GM06990 (cell line): ENCODE measurements at regions not wholly inside any gene's neighbourhood (a gene's known extent, or its start where the extent isn't known, plus 50 kb on each side); places are given as distances from the start of the nearest gene placed in this dataset.

ENCODE experiments used
- DNase-seq: peaks from one replicate; pipeline ENCODE4 v3.0.0-alpha.2; 2011; ENCODE audit not compliant: insufficient read length; ENCODE audit errors: extremely low read depth
- H3K27me3 ChIP-seq: replicated peaks from 2 replicates; pipeline ENCODE4 v1.6.0; 2011; ENCODE audit warnings: low read length; ENCODE audit not compliant: control insufficient read depth, insufficient read depth
- H3K36me3 ChIP-seq: 2 replicates; pipeline ENCODE4 v1.5.1; 2011; ENCODE audit warnings: low read length; ENCODE audit not compliant: control insufficient read depth, insufficient read depth
- H3K4me3 ChIP-seq: replicated peaks from 2 replicates; pipeline ENCODE4 v1.5.1; 2011; ENCODE audit warnings: low read depth, mild to moderate bottlenecking, control low read depth, low read length
- CTCF ChIP-seq: IDR thresholded peaks from 2 replicates; pipeline ENCODE4 v1.5.1; 2011; ENCODE audit warnings: low read length, control low read depth, mild to moderate bottlenecking, inconsistent platforms; ENCODE audit not compliant: insufficient read depth, poor library complexity, severe bottlenecking

DNA sequence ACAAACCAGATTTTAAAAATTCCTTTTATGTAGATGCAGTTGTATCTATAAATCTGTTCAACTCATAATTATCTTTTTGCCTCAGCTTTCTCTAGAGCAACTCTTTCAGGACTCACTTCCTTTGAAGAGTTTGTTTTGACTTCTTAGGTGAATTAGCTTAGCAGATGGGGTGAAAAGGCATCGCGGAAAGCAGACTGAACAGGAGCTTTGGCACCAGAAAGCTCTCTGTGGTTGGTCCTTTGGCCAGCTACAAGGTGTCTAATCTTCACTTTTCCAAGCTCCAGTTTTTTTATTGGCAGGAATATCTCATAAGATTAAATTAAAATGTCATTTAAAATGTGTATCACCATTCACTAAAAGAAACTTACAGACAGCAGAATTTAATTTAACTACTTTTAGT, 60.6 kb upstream of the KLF12 start:
- no peak overlapping the region for H3K4me3 ChIP-seq
- H3K36me3 ChIP-seq: no peaks in the 10 kb centered on the region
- DNase-seq: no peak
- H3K27me3 ChIP-seq: no peaks in the 10 kb centered on the region; the same call in 1 of the 2 replicates
- TF ChIP-seq CTCF: no peak

DNA sequence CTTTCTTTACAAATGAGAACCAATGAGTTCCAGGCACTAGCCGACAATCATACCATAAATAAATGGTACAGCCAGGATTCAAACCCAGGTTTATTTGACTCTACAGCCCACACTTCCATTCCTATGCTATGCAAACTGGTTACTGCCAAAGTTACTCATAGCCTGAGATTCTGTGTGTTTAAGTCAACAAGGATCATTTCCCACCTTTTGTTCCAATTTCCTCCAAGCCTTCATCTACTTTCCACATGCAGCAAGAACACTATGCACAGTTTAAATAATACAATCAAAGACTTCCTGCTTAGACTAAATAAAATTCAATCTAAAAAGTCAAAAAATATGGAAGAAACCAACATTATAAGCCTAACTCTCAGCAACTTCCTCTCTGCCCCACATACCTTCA, 59.2 kb upstream of the KLF12 start:
- no peak overlapping the region for H3K4me3 ChIP-seq
- DNase-seq: no peak
- no peak for TF ChIP-seq CTCF
- H3K36me3 ChIP-seq: no peaks in the 10 kb centered on the region
- H3K27me3 ChIP-seq: no peaks in the 10 kb centered on the region; the same call in 1 of the 2 replicates

- TF ChIP-seq CTCF: no peak
- Histone ChIP-seq H3K36me3 (no peaks in the 10 kb centered on the region), H3K4me3 (no peak overlapping the region), H3K27me3 (no peaks in the 10 kb centered on the region; the same call in 1 of the 2 replicates)
- no peak for DNase-seq
These were observed 57.2 kb upstream of the KLF12 start for GRCh38 chr13:74191410-74191809.

DNA sequence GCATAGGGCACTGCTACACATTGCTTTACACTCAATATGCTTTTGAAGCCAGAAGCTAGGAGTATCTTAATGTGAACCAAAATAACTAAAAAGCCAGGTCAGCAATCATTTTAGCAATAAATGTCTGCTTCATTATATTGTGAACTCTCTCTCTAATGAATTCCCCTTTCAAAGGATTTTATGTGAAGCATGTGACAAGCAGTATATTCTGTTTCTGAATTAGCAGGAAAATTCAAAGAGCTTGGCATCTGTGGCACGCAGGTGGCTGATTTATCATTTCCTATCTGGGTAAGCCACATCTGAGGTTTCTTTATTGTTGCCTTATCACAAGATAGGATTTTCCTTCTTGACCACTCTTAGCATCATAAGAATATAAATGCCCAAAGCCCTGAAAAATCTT, 56.8 kb upstream of the KLF12 start:
- no peaks in the 10 kb centered on the region; the same call in 1 of the 2 replicates for H3K27me3 ChIP-seq
- TF ChIP-seq CTCF: no peak
- DNase-seq: no peak
- H3K36me3 ChIP-seq: no peaks in the 10 kb centered on the region
- no peak overlapping the region for H3K4me3 ChIP-seq

GRCh38 chr13:74187564-74187963, 53.4 kb upstream of the KLF12 start:
- H3K4me3 ChIP-seq: no peak overlapping the region
- H3K27me3 ChIP-seq: no peaks in the 10 kb centered on the region
- H3K36me3 ChIP-seq: no peaks in the 10 kb centered on the region
- TF ChIP-seq CTCF: no peak
- no peak for DNase-seq

GRCh38 chr13:74184283-74184682, 50.1 kb upstream of the KLF12 start:
- Histone ChIP-seq H3K27me3 (no peaks in the 10 kb centered on the region), H3K4me3 (no peak overlapping the region), H3K36me3 (no peaks in the 10 kb centered on the region)
- DNase-seq: no peak
- TF ChIP-seq CTCF: no peak
